ENCODE measurements at regions not wholly inside any gene's neighbourhood (a gene's known extent, or its start where the extent isn't known, plus 50 kb on each side); places are given as distances from the start of the nearest gene placed in this dataset.

GRCh38 chr2:103448495-103448894 is 686.7 kb downstream of the TMEM182 start:
- TF ChIP-seq CEBPB (IDR thresholded peaks at IDR 0.05) (no peak), CREB1 (IDR thresholded peaks at IDR 0.05; ENCODE audit: low read depth) (no peak), ZBTB7A (IDR thresholded peaks at IDR 0.05; ENCODE audit: low read depth) (no peak), TEAD4 (IDR thresholded peaks at IDR 0.05) (no peak), REST (IDR thresholded peaks at IDR 0.05; ENCODE audit: low read depth) (no peak), TAF1 (IDR thresholded peaks at IDR 0.05; ENCODE audit: low read depth) (no peak), YY1 (IDR thresholded peaks at IDR 0.05; ENCODE audit: low read depth) (no peak), RAD21 (IDR thresholded peaks at IDR 0.05; ENCODE audit: low read depth) (no peak), NFIC (IDR thresholded peaks at IDR 0.05) (no peak), FOXM1 (IDR thresholded peaks at IDR 0.05; ENCODE audit: borderline replicate concordance, low read depth) (no peak)

- no peak for TF ChIP-seq MAX (IDR thresholded peaks at IDR 0.05)
- no peak for TF ChIP-seq EGR1 (IDR thresholded peaks at IDR 0.05)
- TF ChIP-seq CEBPB (IDR thresholded peaks at IDR 0.05), result no peak
- no peak for TF ChIP-seq TEAD4 (IDR thresholded peaks at IDR 0.05)
- TF ChIP-seq YY1 (IDR thresholded peaks at IDR 0.05; ENCODE audit: low read depth), result no peak
- no peak for TF ChIP-seq ZBTB7A (IDR thresholded peaks at IDR 0.05; ENCODE audit: low read depth)
- TF ChIP-seq REST (IDR thresholded peaks at IDR 0.05; ENCODE audit: low read depth), result no peak
Observed at GRCh38 chr2:103451283-103451682, 689.5 kb downstream of the TMEM182 start.

- TF ChIP-seq TCF12 (IDR thresholded peaks at IDR 0.05; ENCODE audit: low read depth) (no peak), RAD21 (IDR thresholded peaks at IDR 0.05; ENCODE audit: low read depth) (peak; percentile 45), ZBTB7A (IDR thresholded peaks at IDR 0.05; ENCODE audit: low read depth) (no peak)
Observed at GRCh38 chr2:103459283-103459682, 697.5 kb downstream of the TMEM182 start.

- TF ChIP-seq TAF1 (IDR thresholded peaks at IDR 0.05; ENCODE audit: low read depth), result no peak
- TF ChIP-seq ZBTB7A (IDR thresholded peaks at IDR 0.05; ENCODE audit: low read depth), result no peak
- no peak for TF ChIP-seq TCF12 (IDR thresholded peaks at IDR 0.05; ENCODE audit: low read depth)
- TF ChIP-seq EP300 (IDR thresholded peaks at IDR 0.05; ENCODE audit: borderline replicate concordance), result no peak
- no peak for TF ChIP-seq NFIC (IDR thresholded peaks at IDR 0.05)
- TF ChIP-seq MAX (IDR thresholded peaks at IDR 0.05), result no peak
- no peak for TF ChIP-seq RAD21 (IDR thresholded peaks at IDR 0.05; ENCODE audit: low read depth)
- TF ChIP-seq FOXM1 (IDR thresholded peaks at IDR 0.05; ENCODE audit: borderline replicate concordance, low read depth), result no peak
- no peak for TF ChIP-seq CREB1 (IDR thresholded peaks at IDR 0.05; ENCODE audit: low read depth)
- TF ChIP-seq YY1 (IDR thresholded peaks at IDR 0.05; ENCODE audit: low read depth), result no peak
- TF ChIP-seq REST (IDR thresholded peaks at IDR 0.05; ENCODE audit: low read depth), result no peak
- TF ChIP-seq TEAD4 (IDR thresholded peaks at IDR 0.05), result no peak
- TF ChIP-seq CEBPB (IDR thresholded peaks at IDR 0.05), result no peak
- no peak for TF ChIP-seq USF1 (IDR thresholded peaks at IDR 0.05)
- no peak for TF ChIP-seq EGR1 (IDR thresholded peaks at IDR 0.05)
Observed at GRCh38 chr2:103462101-103462500, 700.3 kb downstream of the TMEM182 start.

GRCh38 chr2:103462712-103463111 is 700.9 kb downstream of the TMEM182 start:
- no peak for TF ChIP-seq CEBPB (IDR thresholded peaks at IDR 0.05)
- TF ChIP-seq CREB1 (IDR thresholded peaks at IDR 0.05; ENCODE audit: low read depth), result no peak
- TF ChIP-seq EP300 (IDR thresholded peaks at IDR 0.05; ENCODE audit: borderline replicate concordance), result no peak
- TF ChIP-seq YY1 (IDR thresholded peaks at IDR 0.05; ENCODE audit: low read depth), result no peak
- TF ChIP-seq TCF12 (IDR thresholded peaks at IDR 0.05; ENCODE audit: low read depth), result no peak
- no peak for TF ChIP-seq RAD21 (IDR thresholded peaks at IDR 0.05; ENCODE audit: low read depth)
- TF ChIP-seq USF1 (IDR thresholded peaks at IDR 0.05), result no peak
- TF ChIP-seq TEAD4 (IDR thresholded peaks at IDR 0.05), result no peak
- no peak for TF ChIP-seq ZBTB7A (IDR thresholded peaks at IDR 0.05; ENCODE audit: low read depth)
- TF ChIP-seq TAF1 (IDR thresholded peaks at IDR 0.05; ENCODE audit: low read depth), result no peak
- no peak for TF ChIP-seq MAX (IDR thresholded peaks at IDR 0.05)

Data from Ishikawa (cell line).